Superior temporal gyrus (tissue), 1 donor: ENCODE measurements at regions not wholly inside any gene's neighbourhood (a gene's known extent, or its start where the extent isn't known, plus 50 kb on each side); places are given as distances from the start of the nearest gene placed in this dataset.

Experiments
- DNase-seq: peaks from one replicate; pipeline ENCODE4 v3.0.0-alpha.2; 2016; ENCODE audit errors: extremely low spot score

DNA sequence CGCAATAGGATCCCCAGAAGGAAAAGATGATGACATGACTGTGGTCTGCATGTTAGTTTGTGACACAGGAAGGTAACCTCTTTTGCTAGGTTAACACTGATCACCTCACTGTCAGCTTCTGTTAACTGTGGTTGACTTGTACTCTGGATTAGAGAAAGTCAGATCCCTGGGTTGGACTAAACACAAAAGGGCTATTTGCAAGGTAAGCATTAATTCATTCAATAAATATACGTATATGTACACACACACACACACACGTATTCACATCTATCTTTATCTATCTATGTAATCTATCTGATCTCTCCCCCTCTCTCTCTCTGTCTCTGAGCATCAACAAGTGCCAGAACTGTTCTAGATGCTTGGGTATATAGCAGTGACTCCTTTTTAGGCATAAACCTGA, 136.1 kb upstream of the SNX19 start:
- DNase-seq, result no peak

DNA sequence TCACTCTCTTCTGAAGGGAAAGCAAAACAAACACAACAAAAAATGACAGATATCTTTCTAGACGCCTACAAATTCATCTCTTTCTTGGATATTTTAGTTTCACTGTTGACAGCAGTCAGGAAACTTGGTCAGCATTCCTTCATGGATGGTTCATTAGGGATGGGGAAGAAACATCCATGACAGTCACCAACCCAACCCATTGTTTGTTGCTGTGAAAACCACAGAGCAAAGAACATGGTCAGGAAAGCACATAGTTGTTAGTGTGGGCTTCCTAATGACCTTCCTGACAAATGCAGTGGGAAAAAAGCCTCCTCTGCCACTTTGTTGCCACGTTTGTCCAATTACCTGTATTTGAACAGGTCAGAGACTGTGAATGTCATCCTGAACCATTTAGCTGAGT, 139.8 kb upstream of the SNX19 start:
- no peak for DNase-seq

- DNase-seq, result no peak
Measured at GRCh38 chr11:131063638-131064037, 147.4 kb upstream of the SNX19 start.

- peak; percentile 86 for DNase-seq
Measured at GRCh38 chr11:131064373-131064991, 148.2 kb upstream of the SNX19 start.

- no peak for DNase-seq
Measured at GRCh38 chr11:131065435-131066413, 149.4 kb upstream of the SNX19 start.

DNA sequence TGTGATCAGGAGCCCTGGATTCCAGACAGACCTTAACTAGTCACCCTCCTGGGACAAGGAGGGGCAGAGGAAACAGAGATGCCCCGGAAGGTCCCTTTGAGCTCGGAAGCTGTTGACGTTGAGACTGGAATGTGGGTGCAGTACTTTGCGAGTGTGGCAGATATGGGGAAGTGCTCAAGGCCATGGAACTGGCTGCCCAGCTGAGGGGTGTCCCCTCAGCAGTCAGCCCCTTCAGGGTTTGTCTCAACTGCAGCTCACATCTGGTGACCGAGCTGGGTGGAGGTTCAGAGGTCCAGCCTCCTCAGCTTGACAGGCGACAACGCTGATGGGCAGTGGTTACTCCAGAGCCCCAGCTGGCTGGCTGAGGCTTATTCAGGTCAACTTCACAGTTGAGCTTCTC, 150.3 kb upstream of the SNX19 start:
- no peak for DNase-seq

DNA sequence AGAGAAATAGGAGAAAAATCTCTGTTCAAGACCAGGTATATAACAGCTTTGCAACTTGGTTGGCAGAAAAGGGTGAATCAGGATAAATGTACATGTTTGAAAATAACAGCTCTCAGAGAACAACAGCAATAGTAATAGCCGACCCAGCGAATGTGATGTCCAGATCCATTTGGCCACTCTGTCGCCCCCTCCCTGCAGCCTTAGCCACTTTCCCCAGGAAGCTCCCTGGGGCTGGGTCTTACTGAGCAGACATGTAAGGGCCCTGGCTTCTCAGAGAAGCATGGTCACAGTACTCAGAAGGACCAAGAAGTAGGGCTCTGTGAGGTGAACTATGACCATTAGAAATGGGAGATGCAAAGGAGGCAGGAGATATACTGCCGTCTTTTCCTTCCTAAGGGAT, 154.1 kb upstream of the SNX19 start:
- DNase-seq, result no peak

GRCh38 chr11:131073167-131073566, 156.9 kb upstream of the SNX19 start:
- no peak for DNase-seq

- DNase-seq, result no peak
Measured at GRCh38 chr11:131074573-131074972, 158.3 kb upstream of the SNX19 start.

- no peak for DNase-seq
Measured at GRCh38 chr11:131077340-131077739, 161.1 kb upstream of the SNX19 start.

- no peak for DNase-seq
Measured at GRCh38 chr11:131079036-131079435, 162.8 kb upstream of the SNX19 start.

DNA sequence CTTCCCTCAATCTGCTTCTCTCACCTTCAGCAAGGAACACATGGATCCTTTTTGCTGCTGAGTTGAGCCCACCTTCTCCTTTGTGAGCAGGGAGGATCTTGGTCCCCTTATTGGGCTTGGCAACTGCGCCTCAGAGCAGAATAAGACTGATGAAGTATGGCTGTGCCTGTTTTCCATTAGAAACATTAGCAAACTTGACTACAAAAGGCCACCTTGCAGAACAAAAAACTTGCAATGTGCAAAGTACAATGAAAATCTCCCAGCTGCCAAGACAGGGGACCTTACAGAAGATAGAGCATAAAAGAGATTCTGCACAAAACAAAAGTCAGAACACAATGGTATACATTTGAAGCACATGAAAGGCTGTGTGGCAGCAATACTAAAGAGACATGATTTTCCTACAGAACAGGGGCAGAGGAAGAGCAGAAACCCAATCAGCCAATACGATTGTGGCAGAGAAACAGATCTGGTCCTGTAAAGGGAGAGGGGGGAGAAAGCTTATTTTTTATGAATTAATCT, 173.5 kb upstream of the SNX19 start:
- no peak for DNase-seq

DNA sequence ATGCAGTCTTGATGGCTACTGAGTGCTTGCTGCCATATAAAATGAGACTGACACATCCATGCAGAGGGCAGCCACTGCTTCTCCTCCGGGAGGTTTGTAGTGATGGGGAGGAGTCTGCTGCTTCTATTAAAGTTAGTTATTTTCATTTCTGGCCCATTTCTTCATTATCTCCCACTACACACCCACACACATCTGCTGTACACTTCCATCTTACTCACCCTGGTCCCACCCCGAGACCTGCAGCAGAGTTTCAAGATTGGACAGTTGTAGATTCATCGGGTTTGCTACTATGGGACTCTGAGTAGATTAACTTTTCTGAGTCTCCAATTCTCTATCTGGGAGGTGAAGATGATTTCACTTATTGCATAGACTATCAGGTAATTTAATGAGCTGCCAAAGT, 176.2 kb upstream of the SNX19 start:
- no peak for DNase-seq

GRCh38 chr11:131094827-131095226, 178.5 kb upstream of the SNX19 start:
- no peak for DNase-seq

GRCh38 chr11:131095511-131096185, 179.4 kb upstream of the SNX19 start:
- DNase-seq, result no peak

- no peak for DNase-seq
Measured at GRCh38 chr11:131099013-131099412, 182.7 kb upstream of the SNX19 start.

DNA sequence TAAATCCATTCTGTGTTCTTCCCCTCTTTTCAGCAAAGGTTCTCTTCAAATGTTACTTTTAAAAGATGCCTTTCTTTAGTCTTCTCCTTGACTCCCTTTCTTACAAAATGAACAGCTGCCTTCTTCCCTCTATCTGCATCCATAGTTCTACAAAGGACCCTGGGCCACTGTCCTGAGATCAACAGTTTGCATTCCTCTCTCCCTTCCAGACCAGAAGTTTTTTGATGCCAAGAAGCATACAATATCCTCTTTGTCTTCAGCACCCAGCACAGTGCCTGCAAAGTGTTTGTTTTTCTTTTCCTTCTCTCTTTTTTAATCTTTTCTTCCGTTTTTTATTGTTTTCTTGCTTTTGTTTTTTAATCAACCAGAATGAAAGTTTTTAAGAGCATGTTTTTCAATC, 183.5 kb upstream of the SNX19 start:
- DNase-seq, result no peak

DNA sequence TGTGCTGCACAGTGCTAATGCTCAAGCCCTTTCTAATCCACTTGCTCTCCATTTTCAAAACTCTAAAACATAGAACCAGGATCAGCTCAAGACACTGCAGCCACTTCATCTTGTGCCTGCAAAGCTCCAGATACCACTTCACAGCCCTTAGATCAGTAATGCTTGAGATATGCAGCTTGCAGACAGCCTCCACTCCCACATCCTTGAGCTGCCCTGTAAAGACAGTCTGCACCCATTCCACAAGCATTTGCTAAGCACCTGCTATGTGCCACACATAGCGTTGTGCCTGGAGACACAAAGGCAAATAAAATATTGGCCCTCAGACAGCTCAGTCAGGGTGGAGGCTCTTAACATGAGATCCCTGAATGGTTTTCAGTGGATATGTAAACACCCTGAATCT, 192.5 kb upstream of the SNX19 start:
- DNase-seq, result no peak

GRCh38 chr11:131109257-131109656, 193.0 kb upstream of the SNX19 start:
- DNase-seq, result no peak

DNA sequence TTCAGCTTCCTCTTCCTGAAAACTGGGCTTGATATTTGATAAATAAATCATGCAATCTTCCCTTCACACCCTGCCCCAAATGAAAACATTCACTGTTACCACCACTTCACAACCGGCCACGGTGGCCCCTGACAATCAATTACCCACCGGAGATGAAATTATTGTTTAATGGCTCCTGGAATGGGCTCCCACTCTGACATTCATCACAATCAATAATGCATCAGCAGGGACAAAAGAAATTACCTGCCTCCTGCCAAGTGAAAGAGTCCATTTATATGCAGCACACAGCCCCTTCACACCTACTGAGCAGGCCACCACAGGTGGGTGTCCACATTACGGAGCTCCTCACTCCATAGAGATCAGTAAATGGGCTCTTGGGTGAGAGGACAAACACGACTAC, 193.5 kb upstream of the SNX19 start:
- DNase-seq, result no peak

- DNase-seq, result no peak
Measured at GRCh38 chr11:131111775-131112174, 195.5 kb upstream of the SNX19 start.

DNA sequence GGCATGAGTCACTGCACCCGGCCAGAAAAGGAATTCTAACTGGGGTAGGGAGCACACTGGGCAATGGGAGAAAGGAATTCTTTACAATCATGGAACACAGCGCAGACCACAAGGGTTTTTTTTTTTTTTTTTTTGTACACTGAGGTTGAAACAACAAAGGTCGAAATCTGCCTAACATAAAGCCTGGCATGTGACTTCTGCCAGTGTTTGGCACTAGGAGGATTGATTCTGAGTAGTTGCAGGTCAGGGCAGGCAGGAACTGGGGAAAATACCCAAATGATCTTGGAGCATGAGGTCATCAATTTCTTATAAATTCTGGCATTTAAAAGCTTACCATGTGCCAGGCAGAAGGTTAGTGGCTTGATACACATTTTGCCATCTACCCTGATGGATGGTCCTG, 202.0 kb upstream of the SNX19 start:
- no peak for DNase-seq
